ENCODE measurements at regions not wholly inside any gene's neighbourhood (a gene's known extent, or its start where the extent isn't known, plus 50 kb on each side); places are given as distances from the start of the nearest gene placed in this dataset.

DNA sequence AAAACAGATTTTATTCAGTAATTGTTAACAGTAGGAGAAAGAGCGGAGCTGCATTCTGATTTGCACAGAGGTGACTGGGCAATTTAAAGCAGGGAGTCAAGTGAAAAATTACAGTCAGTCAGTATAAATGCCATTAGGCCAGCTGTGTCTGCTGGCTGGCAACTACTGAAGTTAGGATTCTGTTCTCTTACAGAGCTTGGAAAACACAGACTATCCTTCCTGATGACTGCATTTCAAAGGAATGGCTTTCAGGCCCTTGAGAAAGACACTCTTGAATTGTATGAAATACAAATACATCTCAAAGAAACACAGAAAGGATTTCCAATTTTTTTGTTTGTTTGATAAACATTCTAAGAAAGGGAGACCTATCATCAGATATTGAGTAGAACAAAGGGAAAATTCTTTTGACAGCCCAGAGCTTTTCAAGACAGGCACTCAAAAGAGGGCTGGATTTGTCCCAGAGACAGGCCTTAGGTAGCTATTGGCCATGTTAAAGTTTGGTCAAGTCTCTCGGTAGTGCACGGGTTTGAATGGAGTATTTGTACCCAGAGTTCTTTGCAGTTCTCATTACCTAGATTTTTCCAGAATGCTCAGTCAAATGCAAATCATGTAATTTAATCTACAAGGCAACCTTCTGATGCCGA, 551.2 kb upstream of the CCDC54 start:
- 68 to 76% methylated on average over 4 of the region's 4 CpGs for WGBS, 2 donors
- no peak overlapping the region for H3K4me3 ChIP-seq
- DNase-seq (no peak), FAIRE-seq (no peak), ATAC-seq (peak in 3 of 4 donors; percentile 24 to 35 (median 33))
- intact Hi-C loops (cut with DNase I), result no loop called here
- TF ChIP-seq, protein P1, sequence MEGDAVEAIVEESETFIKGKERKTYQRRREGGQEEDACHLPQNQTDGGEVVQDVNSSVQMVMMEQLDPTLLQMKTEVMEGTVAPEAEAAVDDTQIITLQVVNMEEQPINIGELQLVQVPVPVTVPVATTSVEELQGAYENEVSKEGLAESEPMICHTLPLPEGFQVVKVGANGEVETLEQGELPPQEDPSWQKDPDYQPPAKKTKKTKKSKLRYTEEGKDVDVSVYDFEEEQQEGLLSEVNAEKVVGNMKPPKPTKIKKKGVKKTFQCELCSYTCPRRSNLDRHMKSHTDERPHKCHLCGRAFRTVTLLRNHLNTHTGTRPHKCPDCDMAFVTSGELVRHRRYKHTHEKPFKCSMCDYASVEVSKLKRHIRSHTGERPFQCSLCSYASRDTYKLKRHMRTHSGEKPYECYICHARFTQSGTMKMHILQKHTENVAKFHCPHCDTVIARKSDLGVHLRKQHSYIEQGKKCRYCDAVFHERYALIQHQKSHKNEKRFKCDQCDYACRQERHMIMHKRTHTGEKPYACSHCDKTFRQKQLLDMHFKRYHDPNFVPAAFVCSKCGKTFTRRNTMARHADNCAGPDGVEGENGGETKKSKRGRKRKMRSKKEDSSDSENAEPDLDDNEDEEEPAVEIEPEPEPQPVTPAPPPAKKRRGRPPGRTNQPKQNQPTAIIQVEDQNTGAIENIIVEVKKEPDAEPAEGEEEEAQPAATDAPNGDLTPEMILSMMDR (IDR thresholded peaks at IDR 0.05), result no peak
- H3K9me3 ChIP-seq, result no peaks in the 10 kb centered on the region
- no peaks in the 10 kb centered on the region for H3K36me3 ChIP-seq
- no peaks in the 10 kb centered on the region for H3K27me3 ChIP-seq
- no peak overlapping the region for H3K27ac ChIP-seq
- H3K4me1 ChIP-seq, result no peaks in the 10 kb centered on the region

DNA sequence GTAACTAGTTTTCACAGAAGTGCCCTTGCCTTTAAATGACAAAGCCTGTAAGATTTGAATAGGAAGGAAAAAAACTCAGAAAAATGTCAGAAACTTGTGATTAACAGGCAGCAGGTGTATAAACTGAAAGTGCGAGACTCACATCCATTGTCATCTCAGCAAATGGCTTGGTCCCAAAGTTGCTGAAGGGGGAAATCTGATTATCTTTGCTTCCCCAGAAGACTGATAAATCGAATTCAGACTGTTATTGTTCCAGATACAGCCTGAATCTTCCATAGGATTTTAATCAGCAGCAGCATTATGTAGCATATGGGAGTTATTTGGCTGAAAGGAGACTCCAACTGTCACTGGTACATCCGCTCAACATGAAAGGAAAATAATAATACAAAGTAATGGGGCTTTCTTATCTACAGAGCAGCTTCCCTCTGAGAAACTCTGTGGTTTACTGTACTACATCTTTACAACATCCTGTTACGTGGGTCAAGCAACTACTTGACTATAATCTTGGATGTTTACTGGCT, 550.4 kb upstream of the CCDC54 start:
- 56 to 57% methylated on average over 4 of the region's 4 CpGs for WGBS, 2 donors
- Histone ChIP-seq H3K9me3 (no peaks in the 10 kb centered on the region), H3K4me1 (no peaks in the 10 kb centered on the region), H3K27ac (no peak overlapping the region), H3K4me3 (no peak overlapping the region), H3K27me3 (no peaks in the 10 kb centered on the region), H3K36me3 (no peaks in the 10 kb centered on the region)
- TF ChIP-seq, protein P1 (IDR thresholded peaks at IDR 0.05), result no peak
- intact Hi-C loops (cut with DNase I), result no loop called here
- no peak for DNase-seq
- no peak for FAIRE-seq
- ATAC-seq, result no peak

DNA sequence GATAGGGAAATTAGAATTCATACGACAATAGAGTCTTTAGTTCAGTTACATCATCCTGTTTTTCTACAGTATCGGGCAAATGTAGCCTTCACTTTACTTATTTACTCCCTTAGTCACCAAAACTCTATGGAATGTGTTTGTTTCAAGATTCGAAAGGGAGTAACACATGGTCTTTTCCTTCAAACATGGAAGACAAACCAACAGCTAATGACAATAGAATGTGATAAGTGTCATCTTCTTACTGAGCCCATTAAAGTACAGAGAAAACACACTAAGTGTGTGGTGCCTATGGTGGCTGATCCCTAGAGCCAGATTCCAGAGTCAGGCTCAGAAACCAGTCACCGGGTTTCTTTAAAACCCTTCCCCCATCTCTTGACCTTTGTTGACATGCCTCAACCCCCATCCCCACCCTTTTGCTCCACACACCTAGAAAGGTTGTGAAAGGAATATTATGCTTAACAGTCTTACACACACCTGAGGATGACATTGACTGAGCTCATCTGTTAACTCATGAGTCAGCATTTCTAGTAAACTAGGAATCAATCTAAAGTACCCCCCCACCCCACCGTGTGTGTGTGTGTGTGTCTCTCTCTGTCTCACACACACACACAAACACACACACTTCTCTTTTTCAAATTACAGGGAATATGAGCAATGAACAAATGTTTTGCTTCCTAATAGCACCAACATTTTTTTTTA, 549.6 kb upstream of the CCDC54 start:
- no peaks in the 10 kb centered on the region for H3K4me1 ChIP-seq
- intact Hi-C loops (cut with DNase I), result no loop called here
- ATAC-seq, result no peak
- no peak for FAIRE-seq
- H3K27ac ChIP-seq, result no peak overlapping the region
- DNase-seq, result no peak
- H3K36me3 ChIP-seq, result no peaks in the 10 kb centered on the region
- no peaks in the 10 kb centered on the region for H3K27me3 ChIP-seq
- H3K4me3 ChIP-seq, result no peak overlapping the region
- TF ChIP-seq, protein P1 (IDR thresholded peaks at IDR 0.05), result no peak
- H3K9me3 ChIP-seq, result no peaks in the 10 kb centered on the region
- WGBS, 2 donors, result 47 to 53% methylated on average over 5 of the region's 5 CpGs

DNA sequence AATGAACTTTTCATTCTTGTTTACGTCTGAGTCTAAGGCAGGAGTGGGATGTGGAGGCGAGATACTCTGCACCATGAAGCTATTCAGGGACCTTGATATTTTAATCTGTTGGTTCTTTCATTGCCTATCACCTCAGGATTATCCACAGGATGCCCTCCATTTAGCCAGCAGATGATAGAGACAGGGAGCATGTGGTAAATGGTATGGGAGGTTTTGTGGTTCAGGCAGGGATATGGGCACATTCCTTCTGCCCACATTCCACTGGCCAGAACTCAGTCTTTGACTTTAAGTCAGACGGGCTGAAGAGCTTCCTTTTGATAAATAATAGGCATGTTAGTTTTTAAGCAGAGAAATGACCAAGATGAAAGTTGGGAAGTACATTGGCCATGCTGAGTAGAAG, 548.0 kb upstream of the CCDC54 start:
- no peak for FAIRE-seq
- intact Hi-C loops (cut with DNase I), result no loop called here

More for the DNA sequence above, 548.0 kb upstream of the CCDC54 start:
- WGBS, 2 donors, result 34 to 37% methylated on average over 3 of the region's 3 CpGs
- no peak for ATAC-seq
- H3K4me3 ChIP-seq, result no peak overlapping the region
- H3K9me3 ChIP-seq, result no peaks in the 10 kb centered on the region
- H3K27ac ChIP-seq, result no peak overlapping the region
- H3K27me3 ChIP-seq, result no peaks in the 10 kb centered on the region
- TF ChIP-seq, protein P1 (IDR thresholded peaks at IDR 0.05), result no peak
- no peaks in the 10 kb centered on the region for H3K36me3 ChIP-seq
- no peaks in the 10 kb centered on the region for H3K4me1 ChIP-seq
- DNase-seq, result no peak

Data from pancreas (tissue), 10 donors.